ENCODE measurements at regions not wholly inside any gene's neighbourhood (a gene's known extent, or its start where the extent isn't known, plus 50 kb on each side); places are given as distances from the start of the nearest gene placed in this dataset.

- no peak for TF ChIP-seq CTCF (IDR thresholded peaks at IDR 0.05; ENCODE audit: insufficient read depth, low read length, poor library complexity, severe bottlenecking)
- no peak for TF ChIP-seq EZH2phosphoT487 (conservative IDR thresholded peaks at IDR 0.05; ENCODE audit: low read length)
Observed at GRCh38 chr5:156261275-156261939, 65.6 kb upstream of the SGCD start.
